Stimulated activated naive CD8-positive, alpha-beta T cell treated with anti-CD3 and anti-CD28 coated beads, Interleukin-15, Interleukin-2, amounts not matched to agents 100 ng/mL and 50 ng/mL, for 24 hours (primary cell): ENCODE measurements at regions not wholly inside any gene's neighbourhood (a gene's known extent, or its start where the extent isn't known, plus 50 kb on each side); places are given as distances from the start of the nearest gene placed in this dataset.
"Not testable (repeated sequence)": the region's sequence is repeated elsewhere in the genome, so short reads cannot be mapped to it uniquely, and the experiment has no call there.

Experiments used
- H3K27ac Mint-ChIP-seq: one replicate; pipeline ENCODE4 v1.8.0; 2021; ENCODE audit warnings: mild to moderate bottlenecking, mixed read lengths
- H3K27me3 Mint-ChIP-seq: one replicate; pipeline ENCODE4 v1.8.0; 2021; ENCODE audit warnings: mixed read lengths
- H3K36me3 Mint-ChIP-seq: one replicate; pipeline ENCODE4 v1.8.0; 2021; ENCODE audit warnings: low read depth, mixed read lengths
- H3K4me1 Mint-ChIP-seq: one replicate; pipeline ENCODE4 v1.8.0; 2021; ENCODE audit warnings: low read depth, mixed read lengths
- H3K4me3 Mint-ChIP-seq: one replicate; pipeline ENCODE4 v1.8.0; 2021; ENCODE audit warnings: mild to moderate bottlenecking, mixed read lengths
- H3K9me3 Mint-ChIP-seq: one replicate; pipeline ENCODE4 v1.8.0; 2021; ENCODE audit warnings: mixed read lengths

DNA sequence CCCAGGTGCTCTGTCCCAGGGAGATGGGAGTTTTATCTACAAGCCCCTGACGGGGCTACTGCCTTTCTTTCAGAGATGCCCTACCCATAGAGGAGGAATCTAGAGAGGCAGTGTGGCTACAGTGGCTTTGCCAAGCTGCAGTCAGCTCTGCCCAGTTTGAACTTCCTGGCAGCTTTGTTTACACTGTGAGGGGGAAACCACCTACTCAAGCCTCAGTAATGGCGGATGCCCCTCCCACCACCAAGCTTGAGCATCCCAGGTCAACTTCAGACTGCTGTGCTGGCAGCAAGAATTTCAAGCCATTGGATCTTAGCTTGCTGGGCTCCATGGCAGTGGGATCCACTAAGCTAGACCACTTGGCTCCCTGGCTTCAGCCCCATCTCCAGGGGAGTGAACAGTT lies 53.1 kb upstream of the TMEM252 start:
- H3K36me3 Mint-ChIP-seq, H3K27me3 Mint-ChIP-seq: not testable (repeated sequence)

DNA sequence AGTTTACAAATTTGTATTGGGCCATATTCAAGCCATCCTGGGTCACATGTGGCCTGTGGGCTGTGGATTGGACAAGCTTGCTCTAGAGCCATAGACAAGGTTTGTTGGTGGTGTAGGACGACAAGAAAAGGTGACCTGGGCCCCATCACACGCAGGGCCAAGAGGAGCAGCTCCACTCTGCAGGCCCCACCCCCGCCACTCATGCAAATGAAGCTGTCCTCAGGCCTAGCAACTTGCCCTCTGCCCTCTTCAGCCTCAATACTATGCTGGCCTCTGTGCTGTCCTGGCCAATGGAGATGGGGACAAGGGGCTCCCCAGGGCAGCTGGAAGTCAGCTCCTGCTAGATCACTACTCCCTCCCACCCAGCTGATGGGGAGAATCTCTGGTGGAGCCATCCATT lies 55.2 kb upstream of the TMEM252 start:
- peaks cover 10% of the 10 kb centered on the region for H3K9me3 Mint-ChIP-seq
- H3K4me3 Mint-ChIP-seq = no peak overlapping the region
- H3K4me1 Mint-ChIP-seq = peaks cover 7% of the 10 kb centered on the region
- H3K27ac Mint-ChIP-seq = no peak overlapping the region
- H3K36me3 Mint-ChIP-seq = no peaks in the 10 kb centered on the region
- peaks cover 18% of the 10 kb centered on the region for H3K27me3 Mint-ChIP-seq

More for the DNA sequence above, 53.1 kb upstream of the TMEM252 start:
- not testable (repeated sequence) for H3K27ac Mint-ChIP-seq, H3K4me3 Mint-ChIP-seq, H3K4me1 Mint-ChIP-seq
- H3K9me3 Mint-ChIP-seq = peaks cover 11% of the 10 kb centered on the region

DNA sequence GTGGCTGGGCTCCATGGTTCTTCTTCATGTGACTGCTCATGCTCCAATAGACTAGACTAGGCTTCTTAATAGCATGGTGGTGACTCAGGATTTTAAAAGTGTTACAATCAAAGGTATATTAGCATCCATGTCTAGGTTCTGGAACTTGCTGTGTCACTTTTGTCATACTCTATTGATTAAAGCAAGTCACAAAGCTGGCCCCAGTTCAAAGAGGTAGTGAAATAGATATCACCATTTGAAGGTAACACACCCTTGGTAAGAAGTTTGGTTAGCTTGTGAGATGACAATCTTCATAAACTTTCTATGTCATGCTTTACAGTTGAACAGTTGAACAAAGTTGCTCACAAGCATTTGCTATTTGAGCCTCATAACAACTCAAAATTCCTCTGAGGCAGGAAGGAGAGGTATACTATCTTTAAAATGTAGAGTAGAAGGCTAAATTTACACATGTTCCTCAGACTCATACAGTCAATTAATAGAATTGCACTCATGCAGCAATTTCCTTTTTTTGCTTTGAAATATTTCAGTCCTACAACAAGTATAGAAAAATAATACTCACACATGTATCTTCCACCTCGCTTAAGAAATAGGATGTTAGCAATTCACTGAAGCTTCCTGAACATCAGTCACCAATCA lies 56.8 kb upstream of the TMEM252 start:
- peaks cover 7% of the 10 kb centered on the region for H3K4me1 Mint-ChIP-seq
- H3K27me3 Mint-ChIP-seq = peaks cover 25% of the 10 kb centered on the region
- peaks cover 4% of the 10 kb centered on the region for H3K9me3 Mint-ChIP-seq
- H3K4me3 Mint-ChIP-seq = no peak overlapping the region
- H3K36me3 Mint-ChIP-seq = no peaks in the 10 kb centered on the region
- H3K27ac Mint-ChIP-seq = peak overlapping the region; percentile 3

DNA sequence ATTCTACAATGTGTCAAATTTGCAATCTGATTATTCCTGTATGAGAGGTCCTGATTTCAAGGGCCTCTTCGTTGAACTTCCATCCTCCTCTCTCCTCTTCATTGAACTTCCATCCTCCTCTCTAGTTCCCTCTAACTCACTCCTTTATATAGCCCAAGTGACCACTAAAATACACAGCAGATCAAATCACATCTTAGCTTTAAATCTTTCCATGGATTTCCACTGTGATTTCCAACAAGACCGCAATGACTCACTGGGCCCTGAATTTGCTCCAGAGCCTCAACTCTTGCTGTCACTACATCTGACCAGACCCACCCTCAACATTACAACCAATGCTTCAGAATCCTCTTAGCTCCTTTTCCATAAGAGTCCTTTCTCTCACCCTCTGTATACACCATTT lies 59.1 kb upstream of the TMEM252 start:
- Mint-ChIP-seq H3K36me3 (no peaks in the 10 kb centered on the region), H3K9me3 (peaks cover 4% of the 10 kb centered on the region), H3K27ac (no peak overlapping the region), H3K4me1 (peaks cover 7% of the 10 kb centered on the region), H3K4me3 (no peak overlapping the region), H3K27me3 (peaks cover 33% of the 10 kb centered on the region)

DNA sequence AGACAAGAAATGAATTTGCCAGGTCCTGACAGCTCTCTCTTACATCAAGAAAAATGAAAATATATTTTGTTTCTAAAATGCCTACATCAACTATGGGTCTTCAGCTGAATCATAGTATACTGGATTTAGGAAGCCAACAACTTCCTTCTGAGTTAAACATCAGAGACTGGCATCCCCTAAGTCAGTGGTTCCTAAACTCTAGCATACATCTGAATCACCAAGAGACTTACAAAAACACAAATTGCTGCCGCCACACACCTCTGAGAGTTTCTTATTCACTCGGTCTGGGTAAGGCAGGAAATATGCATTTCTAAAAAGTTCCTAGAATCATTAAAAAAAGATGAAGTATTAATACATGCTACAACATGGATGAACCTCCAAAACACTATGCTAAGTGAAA lies 60.4 kb upstream of the TMEM252 start:
- Mint-ChIP-seq H3K4me1 (peaks cover 7% of the 10 kb centered on the region), H3K4me3 (no peak overlapping the region), H3K27ac (no peak overlapping the region), H3K36me3 (no peaks in the 10 kb centered on the region), H3K9me3 (no peaks in the 10 kb centered on the region), H3K27me3 (peaks cover 30% of the 10 kb centered on the region)

DNA sequence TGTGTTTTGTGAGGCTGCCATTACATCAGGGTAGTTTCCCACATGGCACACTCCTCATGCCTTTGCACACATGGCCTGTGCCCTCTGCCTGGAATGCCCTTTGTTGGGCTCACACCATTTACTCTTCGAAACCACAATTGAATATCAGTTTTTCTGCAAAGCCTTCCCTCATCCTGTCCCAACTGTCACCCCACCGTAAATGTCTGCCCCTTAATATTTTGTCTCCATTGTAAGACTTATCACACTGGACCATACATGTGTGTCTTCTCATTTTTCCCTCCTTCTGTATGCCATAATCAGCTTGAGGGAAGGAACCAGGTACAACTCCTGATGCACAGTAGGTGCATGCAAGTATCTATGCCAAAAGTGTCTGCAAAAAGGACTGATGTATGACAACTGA lies 62.7 kb upstream of the TMEM252 start:
- Mint-ChIP-seq H3K36me3 (no peaks in the 10 kb centered on the region), H3K4me3 (no peak overlapping the region), H3K4me1 (no peaks in the 10 kb centered on the region), H3K9me3 (no peaks in the 10 kb centered on the region), H3K27me3 (peaks cover 36% of the 10 kb centered on the region), H3K27ac (no peak overlapping the region)

DNA sequence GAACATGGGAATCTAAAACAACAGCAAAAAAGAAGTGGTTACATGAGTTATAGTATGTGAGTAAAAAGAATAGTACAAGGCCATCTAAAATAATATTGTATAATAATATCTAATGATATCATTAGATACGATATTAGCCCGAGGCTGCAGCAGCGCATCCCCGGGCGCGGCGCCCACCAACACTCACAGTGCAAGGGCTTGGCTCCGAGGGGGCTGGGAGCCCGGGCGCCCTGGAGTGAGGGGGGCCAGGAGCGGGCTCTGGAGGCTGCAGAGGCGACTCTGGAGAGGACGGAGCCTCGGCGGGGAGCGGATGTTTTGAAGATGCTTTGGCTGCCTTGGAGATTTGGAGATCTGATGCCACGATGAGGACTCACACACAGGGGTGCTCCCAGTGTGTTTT lies 68.1 kb upstream of the TMEM252 start:
- H3K27ac Mint-ChIP-seq = no peak overlapping the region
- no peaks in the 10 kb centered on the region for H3K36me3 Mint-ChIP-seq
- H3K27me3 Mint-ChIP-seq = peaks cover 18% of the 10 kb centered on the region
- no peak overlapping the region for H3K4me3 Mint-ChIP-seq
- H3K4me1 Mint-ChIP-seq = no peaks in the 10 kb centered on the region
- no peaks in the 10 kb centered on the region for H3K9me3 Mint-ChIP-seq

DNA sequence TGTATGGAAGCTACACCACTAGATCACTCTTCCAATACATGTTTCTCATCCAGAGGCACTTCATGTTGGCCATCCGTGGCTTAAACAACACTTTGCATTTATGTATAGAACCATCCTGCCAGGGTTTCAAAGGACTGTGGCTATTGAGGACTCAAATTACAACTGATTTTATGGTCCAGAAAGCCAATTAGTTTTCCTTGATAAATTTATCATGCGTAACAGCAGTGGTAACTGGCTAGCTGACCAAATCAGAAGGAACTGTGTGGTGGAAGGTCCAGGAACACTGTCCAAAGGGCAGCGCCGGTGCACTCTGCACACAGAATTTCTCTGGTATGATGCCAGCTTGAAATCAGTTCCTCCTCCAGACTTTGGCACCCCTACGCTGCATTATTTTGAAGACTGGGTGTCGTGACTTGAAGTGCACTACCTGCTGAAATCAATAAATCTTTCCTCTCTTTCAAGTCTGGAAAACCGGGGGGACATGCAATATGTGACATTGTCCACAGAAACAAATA lies 69.3 kb upstream of the TMEM252 start:
- no peak overlapping the region for H3K27ac Mint-ChIP-seq
- H3K9me3 Mint-ChIP-seq = no peaks in the 10 kb centered on the region
- peaks cover 18% of the 10 kb centered on the region for H3K27me3 Mint-ChIP-seq
- H3K4me1 Mint-ChIP-seq = no peaks in the 10 kb centered on the region
- H3K4me3 Mint-ChIP-seq = no peak overlapping the region
- no peaks in the 10 kb centered on the region for H3K36me3 Mint-ChIP-seq

DNA sequence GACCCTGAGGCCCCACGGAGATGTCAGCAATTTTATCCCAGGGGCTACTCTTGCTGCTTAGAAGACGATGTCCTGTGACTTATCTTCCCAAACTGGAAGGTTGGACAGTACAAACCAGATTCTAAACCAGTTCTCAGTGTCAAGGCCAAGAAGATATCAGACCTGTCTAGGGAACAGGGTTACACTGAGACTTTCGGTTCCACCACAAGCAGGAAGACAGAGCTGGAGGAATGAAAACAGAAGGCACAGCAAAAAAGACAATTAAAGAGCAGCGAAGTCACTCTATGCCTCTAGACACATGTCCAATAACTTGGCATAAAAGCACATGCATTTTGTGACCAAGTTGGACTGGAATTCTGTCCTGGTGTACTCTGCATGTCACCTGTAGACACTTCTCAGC lies 73.4 kb upstream of the TMEM252 start:
- no peak overlapping the region for H3K4me3 Mint-ChIP-seq

DNA sequence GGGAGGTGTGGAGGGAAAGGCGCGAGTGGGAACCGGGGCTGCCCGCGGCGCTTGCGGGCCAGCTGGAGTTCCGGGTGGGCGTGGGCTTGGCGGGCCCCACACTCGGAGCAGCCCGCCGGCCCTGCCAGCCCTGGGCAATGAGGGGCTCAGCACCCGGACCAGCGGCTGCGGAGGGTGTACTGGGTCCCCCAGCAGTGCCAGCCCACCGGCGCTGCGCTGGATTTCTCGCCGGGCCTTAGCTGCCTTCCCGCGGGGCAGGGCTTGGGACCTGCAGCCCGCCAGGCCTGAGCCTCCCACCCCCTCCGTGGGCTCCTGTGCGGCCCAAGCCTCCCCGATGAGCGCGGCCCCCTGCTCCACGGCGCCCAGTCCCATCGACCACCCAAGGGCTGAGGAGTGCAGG lies 76.3 kb upstream of the TMEM252 start:
- H3K27me3 Mint-ChIP-seq = peaks cover 12% of the 10 kb centered on the region
- not testable (repeated sequence) for H3K36me3 Mint-ChIP-seq, H3K9me3 Mint-ChIP-seq, H3K4me3 Mint-ChIP-seq, H3K4me1 Mint-ChIP-seq, H3K27ac Mint-ChIP-seq

More for the DNA sequence above, 73.4 kb upstream of the TMEM252 start:
- no peaks in the 10 kb centered on the region for H3K36me3 Mint-ChIP-seq
- no peaks in the 10 kb centered on the region for H3K9me3 Mint-ChIP-seq
- H3K27ac Mint-ChIP-seq = no peak overlapping the region
- H3K4me1 Mint-ChIP-seq = no peaks in the 10 kb centered on the region
- H3K27me3 Mint-ChIP-seq = peaks cover 19% of the 10 kb centered on the region

DNA sequence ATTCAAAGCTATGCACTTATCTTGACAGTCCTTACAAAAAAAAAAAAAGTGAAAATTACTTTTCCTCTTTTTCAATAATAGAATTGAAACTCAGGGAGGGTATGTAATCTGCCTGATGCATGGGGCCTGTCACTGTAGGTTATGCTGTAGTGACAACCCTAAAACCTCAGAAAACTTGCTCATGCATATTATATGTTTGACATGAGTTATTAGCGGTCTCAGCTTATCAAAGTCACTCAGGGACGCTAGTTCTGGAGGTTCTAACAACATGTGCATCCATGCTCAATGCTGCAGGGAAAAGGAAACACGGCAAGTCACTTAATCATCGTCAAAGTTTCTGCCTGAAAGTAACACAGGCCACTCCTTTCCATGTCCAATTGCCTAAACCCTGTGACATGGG lies 78.4 kb upstream of the TMEM252 start:
- no peaks in the 10 kb centered on the region for H3K9me3 Mint-ChIP-seq
- H3K27ac Mint-ChIP-seq = no peak overlapping the region
- no peaks in the 10 kb centered on the region for H3K4me1 Mint-ChIP-seq
- H3K36me3 Mint-ChIP-seq = no peaks in the 10 kb centered on the region
- no peak overlapping the region for H3K4me3 Mint-ChIP-seq
- peaks cover 17% of the 10 kb centered on the region for H3K27me3 Mint-ChIP-seq

DNA sequence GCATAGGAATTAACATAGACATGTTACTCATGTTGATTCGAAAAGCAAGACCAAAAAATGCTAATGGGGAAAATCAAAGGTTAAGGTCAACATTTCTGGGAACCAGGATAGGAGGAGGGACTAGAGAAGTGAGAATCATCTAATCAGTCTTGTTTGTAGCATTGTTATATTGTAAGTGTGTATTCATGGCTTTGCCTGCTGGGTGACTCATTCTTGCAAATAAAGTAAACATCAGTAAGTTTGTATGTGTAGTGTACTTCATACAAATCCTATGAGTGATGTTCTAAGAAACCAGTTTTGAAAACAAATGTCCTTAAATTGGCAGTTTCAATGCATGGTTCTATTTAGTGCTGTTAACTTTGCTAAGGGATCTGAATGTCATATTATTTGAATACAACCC lies 79.0 kb upstream of the TMEM252 start:
- Mint-ChIP-seq H3K9me3 (no peaks in the 10 kb centered on the region), H3K27ac (no peak overlapping the region), H3K36me3 (no peaks in the 10 kb centered on the region), H3K4me1 (no peaks in the 10 kb centered on the region), H3K4me3 (no peak overlapping the region), H3K27me3 (peaks cover 17% of the 10 kb centered on the region)

DNA sequence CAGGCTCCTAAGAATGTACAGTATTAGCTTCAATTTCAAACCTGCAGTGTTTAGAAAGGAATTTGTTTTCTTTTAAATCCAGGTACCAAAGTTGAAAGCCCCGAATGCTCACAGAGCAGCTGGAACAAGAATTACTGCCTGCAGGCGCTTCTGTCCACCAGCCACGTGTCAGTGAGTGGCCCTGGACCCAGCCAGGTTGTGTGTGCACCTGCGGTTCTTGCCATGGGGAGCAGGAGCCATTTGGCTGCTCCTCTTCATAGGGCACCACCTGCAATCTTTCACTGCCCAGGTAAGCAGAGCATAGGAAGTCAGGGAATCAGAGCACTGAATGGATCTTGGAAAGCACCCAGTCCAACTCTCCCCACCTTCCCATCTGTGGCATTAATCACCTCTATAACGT lies 79.5 kb upstream of the PIP5K1B start:
- no peaks in the 10 kb centered on the region for H3K9me3 Mint-ChIP-seq
- H3K4me3 Mint-ChIP-seq = no peak overlapping the region
- H3K4me1 Mint-ChIP-seq = no peaks in the 10 kb centered on the region
- no peaks in the 10 kb centered on the region for H3K36me3 Mint-ChIP-seq
- peaks cover 14% of the 10 kb centered on the region for H3K27me3 Mint-ChIP-seq
- no peak overlapping the region for H3K27ac Mint-ChIP-seq

DNA sequence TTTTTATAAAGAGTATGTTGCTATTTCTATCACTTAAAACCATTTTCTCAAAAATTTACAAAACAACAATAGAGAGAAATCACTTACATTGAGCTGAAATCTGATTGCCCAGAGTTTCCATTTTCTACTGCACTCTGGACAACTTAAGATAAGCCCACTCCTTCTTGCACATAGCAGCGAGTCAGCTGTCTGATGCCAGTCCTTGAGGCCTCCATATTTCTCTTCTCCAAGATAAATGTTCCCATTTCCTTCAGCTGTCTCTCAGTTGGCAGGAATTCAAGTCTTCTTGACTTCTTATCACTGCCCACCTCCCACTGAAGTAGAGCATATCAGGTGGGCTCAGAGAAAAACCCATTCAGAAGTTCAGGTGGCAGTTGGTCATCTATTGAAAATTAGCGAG lies 78.5 kb upstream of the PIP5K1B start:
- H3K4me3 Mint-ChIP-seq = no peak overlapping the region
- no peaks in the 10 kb centered on the region for H3K9me3 Mint-ChIP-seq
- no peak overlapping the region for H3K27ac Mint-ChIP-seq
- H3K36me3 Mint-ChIP-seq = no peaks in the 10 kb centered on the region
- H3K4me1 Mint-ChIP-seq = no peaks in the 10 kb centered on the region
- peaks cover 14% of the 10 kb centered on the region for H3K27me3 Mint-ChIP-seq

DNA sequence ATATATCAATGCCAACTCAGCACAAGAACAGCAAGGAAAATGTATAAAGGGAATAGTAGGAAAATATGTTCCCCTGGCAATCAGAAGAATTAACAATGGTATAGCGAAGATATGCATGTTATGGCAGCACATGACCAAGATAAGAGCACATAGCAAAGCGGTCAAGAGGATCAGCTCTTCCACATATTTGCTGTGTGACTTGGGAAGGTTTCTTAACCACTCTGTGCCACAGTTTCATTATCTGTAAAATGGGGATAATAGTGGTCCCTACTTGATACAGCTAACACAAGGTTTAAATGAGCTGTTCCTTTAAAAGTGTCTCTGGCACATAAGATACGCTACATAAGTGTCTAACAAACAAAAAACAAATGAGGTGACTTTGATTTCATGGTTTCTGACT lies 77.9 kb upstream of the PIP5K1B start:
- Mint-ChIP-seq H3K36me3 (no peaks in the 10 kb centered on the region), H3K4me3 (no peak overlapping the region), H3K27me3 (peaks cover 14% of the 10 kb centered on the region), H3K27ac (no peak overlapping the region), H3K9me3 (no peaks in the 10 kb centered on the region), H3K4me1 (no peaks in the 10 kb centered on the region)

DNA sequence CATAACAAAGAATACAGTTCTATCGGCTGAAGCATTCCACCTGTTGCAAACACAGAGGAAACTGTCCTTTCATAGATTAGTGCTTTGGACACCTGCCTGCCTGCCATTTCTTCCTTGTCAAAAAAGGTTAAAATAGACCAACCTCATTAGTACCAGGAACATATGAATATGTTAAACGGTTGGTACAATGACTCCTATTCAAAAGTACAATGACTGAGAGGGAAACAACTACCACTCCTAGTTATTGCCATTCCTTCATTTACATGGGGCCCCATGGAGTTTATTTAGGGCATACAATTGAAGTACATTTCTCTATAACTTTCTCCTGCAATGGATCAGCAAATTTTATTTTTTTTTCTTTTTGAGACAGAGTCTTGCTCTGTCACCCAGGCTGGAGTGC lies 77.4 kb upstream of the PIP5K1B start:
- Mint-ChIP-seq H3K36me3 (no peaks in the 10 kb centered on the region), H3K27me3 (peaks cover 14% of the 10 kb centered on the region), H3K4me3 (no peak overlapping the region), H3K27ac (no peak overlapping the region), H3K9me3 (no peaks in the 10 kb centered on the region), H3K4me1 (no peaks in the 10 kb centered on the region)
